K562 (cell line): ENCODE measurements at regions not wholly inside any gene's neighbourhood (a gene's known extent, or its start where the extent isn't known, plus 50 kb on each side); places are given as distances from the start of the nearest gene placed in this dataset.
A peak's percentile ranks its signal among the peaks of the same experiment; 100 is the strongest.

Experiments used
- ADNP ChIP-seq: fragments of 200-800 bp; sonication (Bioruptor generic); IDR thresholded peaks from 2 replicates; pipeline ENCODE4 v1.6.1; 2016; ENCODE audit warnings: missing genetic modification characterization, missing compliant biosample characterization
- CCNT2 ChIP-seq: IDR thresholded peaks from 2 replicates; pipeline ENCODE4 v1.6.1; 2011; ENCODE audit warnings: borderline replicate concordance, low read depth, mild to moderate bottlenecking, moderate library complexity, mixed read lengths, low read length; ENCODE audit not compliant: insufficient read length; ENCODE audit errors: extremely low read depth
- CTBP1 ChIP-seq: fragments of 450-650 bp; IDR thresholded peaks from 2 replicates; pipeline ENCODE4 v1.6.1; 2016; ENCODE audit warnings: borderline replicate concordance
- CXXC5 ChIP-seq: fragments of 250-450 bp; sonication (Bioruptor Pico); IDR thresholded peaks from 2 replicates; pipeline ENCODE4 v1.8.0; 2022; ENCODE audit warnings: inconsistent platforms, mild to moderate bottlenecking, moderate library complexity
- DACH1 ChIP-seq: fragments of 450-650 bp; IDR thresholded peaks from 2 replicates; pipeline ENCODE4 v1.6.1; 2018; ENCODE audit not compliant: partially characterized antibody
- DIDO1 ChIP-seq: fragments of 450-650 bp; IDR thresholded peaks from 2 replicates; pipeline ENCODE4 v1.6.1; 2016; ENCODE audit warnings: low read depth, missing biosample characterization, missing genetic modification characterization
- DMBX1 ChIP-seq: fragments of 250-450 bp; sonication (Bioruptor Pico); IDR thresholded peaks from 2 replicates; pipeline ENCODE4 v1.8.0; 2022; ENCODE audit warnings: inconsistent platforms, mild to moderate bottlenecking, moderate library complexity, borderline replicate concordance
- E2F3 ChIP-seq: fragments of 250-450 bp; sonication (Bioruptor Pico); IDR thresholded peaks from 2 replicates; pipeline ENCODE4 v1.4.0; 2020; ENCODE audit warnings: mild to moderate bottlenecking
- FUS ChIP-seq: fragments of 200-400 bp; formaldehyde crosslinking; optimal IDR thresholded peaks from 2 replicates; pipeline ENCODE3; 2017; ENCODE audit warnings: low read depth, low read length
- MCM7 ChIP-seq, 2 experiments: fragments of 450-650 bp; IDR thresholded peaks; 2 replicates each; pipeline ENCODE4 v1.6.1; 2016 to 2018
- MEIS2 ChIP-seq: fragments of 450-650 bp; IDR thresholded peaks from 2 replicates; pipeline ENCODE4 v1.6.1; 2014; ENCODE audit warnings: mild to moderate bottlenecking; ENCODE audit not compliant: partially characterized antibody
- NUFIP1 ChIP-seq: fragments of 450-650 bp; IDR thresholded peaks from 2 replicates; pipeline ENCODE4 v1.6.1; 2018; ENCODE audit not compliant: partially characterized antibody
- SMAD3 ChIP-seq: fragments of 450-650 bp; formaldehyde crosslinking; conservative IDR thresholded peaks from 2 replicates; pipeline ENCODE4 v1.4.0; 2020; ENCODE audit warnings: mild to moderate bottlenecking
- SMAD4 ChIP-seq: fragments of 250-450 bp; sonication (Bioruptor Pico); conservative IDR thresholded peaks from 2 replicates; pipeline ENCODE4 v1.8.0; 2021; ENCODE audit warnings: inconsistent platforms, mild to moderate bottlenecking, moderate library complexity
- SNIP1 ChIP-seq: fragments of 450-650 bp; IDR thresholded peaks from 2 replicates; pipeline ENCODE4 v1.7.1; 2017; ENCODE audit warnings: low read depth, mild to moderate bottlenecking
- SREBF1 ChIP-seq: fragments of 150-350 bp; IDR thresholded peaks from 2 replicates; pipeline ENCODE4 v1.6.1; 2014; ENCODE audit warnings: antibody characterized with exemption, low read depth, low read length, borderline replicate concordance
- TEAD1 ChIP-seq, 2 experiments: fragments of 450-650 bp in 1 of 2; sonication (generic) in 1 of 2; formaldehyde crosslinking; IDR thresholded peaks; 2 replicates each; pipeline versions ENCODE4 v1.4.0 to v1.8.0; 2020 to 2022; ENCODE audit warnings: mild to moderate bottlenecking in 2 of 2, missing genetic modification reagents in 1 of 2
- THRB ChIP-seq: fragments of 450-650 bp; formaldehyde crosslinking; conservative IDR thresholded peaks from 2 replicates; pipeline ENCODE4 v1.4.0; 2022; ENCODE audit warnings: mild to moderate bottlenecking, missing genetic modification characterization
- ZBTB9 ChIP-seq: fragments of 450-650 bp; formaldehyde crosslinking; IDR thresholded peaks from 2 replicates; pipeline ENCODE4 v1.4.0; 2020; ENCODE audit warnings: mild to moderate bottlenecking, moderate library complexity
- ZEB2 ChIP-seq: fragments of 450-650 bp; IDR thresholded peaks from 2 replicates; pipeline ENCODE4 v1.6.1; 2016
- ZNF175 ChIP-seq: fragments of 200-800 bp; sonication (Bioruptor generic); IDR thresholded peaks from 2 replicates; pipeline ENCODE4 v1.6.1; 2016; ENCODE audit warnings: low read depth, mild to moderate bottlenecking, missing genetic modification characterization, missing compliant biosample characterization
- ZNF324 ChIP-seq: fragments of 250-450 bp; sonication (Bioruptor Pico); IDR thresholded peaks from 2 replicates; pipeline ENCODE4 v1.4.0; 2020; ENCODE audit warnings: mild to moderate bottlenecking
- ZNF639 ChIP-seq, 2 experiments: fragments of 200-800 bp in 1 of 2; sonication (Bioruptor generic) in 1 of 2; sonication (generic) in 1 of 2; formaldehyde crosslinking in 1 of 2; IDR thresholded peaks in 1 of 2; conservative IDR thresholded peaks in 1 of 2; 2 replicates each; pipeline versions ENCODE4 v1.5.0 to v1.6.1; 2016 to 2020; ENCODE audit warnings: missing compliant biosample characterization in 1 of 2, missing genetic modification characterization in 1 of 2, missing genetic modification reagents in 1 of 2
- ZNF780A ChIP-seq: fragments of 250-450 bp; sonication (Bioruptor Pico); IDR thresholded peaks from 2 replicates; pipeline ENCODE4 v1.5.0; 2021; ENCODE audit warnings: mild to moderate bottlenecking
- TF ChIP-seq, protein P1 (sequence below): fragments of 250-450 bp; sonication (Bioruptor Pico); IDR thresholded peaks from 2 replicates; pipeline ENCODE4 v1.4.0; 2020; ENCODE audit warnings: borderline replicate concordance

- TF ChIP-seq CTBP1 (no peak), SREBF1 (no peak), ADNP (tag) (no peak), FUS (no peak), MEIS2 (no peak), CCNT2 (no peak), DACH1 (no peak), ZNF780A (CRISPR knock-in tag) (no peak), SMAD3 (CRISPR knock-in tag) (peak; percentile 96), E2F3 (CRISPR knock-in tag) (0 out of 2 replicates have a peak, but pooled peaks have one; percentile 52), SNIP1 (no peak), ZNF324 (CRISPR knock-in tag) (peak; percentile 62; the same call in 1 of the 2 replicates), ZNF175 (CRISPR knock-in tag) (peak; percentile 84; the same call in 1 of the 2 replicates), THRB (CRISPR knock-in tag) (0 out of 2 replicates have a peak, but pooled peaks have one; percentile 13), ZBTB9 (CRISPR knock-in tag) (peak; percentile 75; the same call in 1 of the 2 replicates), CXXC5 (CRISPR knock-in tag) (peak; percentile 31; the same call in 1 of the 2 replicates), DMBX1 (CRISPR knock-in tag) (peak; percentile 98; the same call in 1 of the 2 replicates), DIDO1 (tag) (no peak), MCM7 (IDR thresholded peaks at IDR 0.05) (no peak), TEAD1 (CRISPR knock-in tag; IDR thresholded peaks at IDR 0.05) (peak in 1 of 2 experiments; percentile 76; a peak in 2 of 4 replicates), ZNF639 (CRISPR knock-in tag; conservative IDR thresholded peaks at IDR 0.05 in 1 of 2, IDR thresholded peaks at IDR 0.05 in 1 of 2) (peak in 1 of 2 experiments; percentile 61; a peak in 1 of 4 replicates), SMAD4 (CRISPR knock-in tag) (peak; percentile 67), NUFIP1 (no peak), ZEB2 (no peak)
- TF ChIP-seq, protein P1, sequence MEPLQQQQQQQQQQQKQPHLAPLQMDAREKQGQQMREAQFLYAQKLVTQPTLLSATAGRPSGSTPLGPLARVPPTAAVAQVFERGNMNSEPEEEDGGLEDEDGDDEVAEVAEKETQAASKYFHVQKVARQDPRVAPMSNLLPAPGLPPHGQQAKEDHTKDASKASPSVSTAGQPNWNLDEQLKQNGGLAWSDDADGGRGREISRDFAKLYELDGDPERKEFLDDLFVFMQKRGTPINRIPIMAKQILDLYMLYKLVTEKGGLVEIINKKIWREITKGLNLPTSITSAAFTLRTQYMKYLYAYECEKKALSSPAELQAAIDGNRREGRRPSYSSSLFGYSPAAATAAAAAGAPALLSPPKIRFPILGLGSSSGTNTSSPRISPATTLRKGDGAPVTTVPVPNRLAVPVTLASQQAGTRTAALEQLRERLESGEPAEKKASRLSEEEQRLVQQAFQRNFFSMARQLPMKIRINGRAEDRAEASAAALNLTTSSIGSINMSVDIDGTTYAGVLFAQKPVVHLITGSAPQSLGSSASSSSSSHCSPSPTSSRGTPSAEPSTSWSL (CRISPR knock-in tag) = no peak
These were observed 162.0 kb upstream of the STS start (continued) for GRCh38 chrX:6985537-6985936.
